Epidermal melanocyte (primary cell): ENCODE measurements at regions not wholly inside any gene's neighbourhood (a gene's known extent, or its start where the extent isn't known, plus 50 kb on each side); places are given as distances from the start of the nearest gene placed in this dataset.

Source experiments
- DNase-seq: peaks from one replicate; pipeline ENCODE4 v3.0.0; 2011; ENCODE audit warnings: low spot score; ENCODE audit not compliant: insufficient read length

GRCh38 chr3:166257715-166258114, 420.5 kb upstream of the BCHE start:
- DNase-seq = no peak

- DNase-seq = no peak
These were observed 411.6 kb upstream of the BCHE start for GRCh38 chr3:166248784-166249183.

- no peak for DNase-seq
These were observed 406.3 kb upstream of the BCHE start for GRCh38 chr3:166243511-166243910.

- no peak for DNase-seq
These were observed 385.9 kb upstream of the BCHE start for GRCh38 chr3:166223120-166223519.

GRCh38 chr3:166211451-166211850, 374.2 kb upstream of the BCHE start:
- no peak for DNase-seq

- DNase-seq = no peak
These were observed 372.5 kb upstream of the BCHE start for GRCh38 chr3:166209701-166210100.

- DNase-seq = no peak
These were observed 367.9 kb upstream of the BCHE start for GRCh38 chr3:166205158-166205557.

GRCh38 chr3:166201476-166201875, 364.3 kb upstream of the BCHE start:
- no peak for DNase-seq

- no peak for DNase-seq
These were observed 362.3 kb upstream of the BCHE start for GRCh38 chr3:166199491-166199890.

- DNase-seq = no peak
These were observed 358.6 kb upstream of the BCHE start for GRCh38 chr3:166195808-166196207.

- DNase-seq = no peak
These were observed 354.2 kb upstream of the BCHE start for GRCh38 chr3:166191411-166191810.

GRCh38 chr3:166190360-166190759, 353.1 kb upstream of the BCHE start:
- no peak for DNase-seq

- no peak for DNase-seq
These were observed 350.0 kb upstream of the BCHE start for GRCh38 chr3:166187237-166187636.

- DNase-seq = no peak
These were observed 348.8 kb upstream of the BCHE start for GRCh38 chr3:166186003-166186402.

GRCh38 chr3:166177130-166177529, 339.9 kb upstream of the BCHE start:
- DNase-seq = no peak

- no peak for DNase-seq
These were observed 334.5 kb upstream of the BCHE start for GRCh38 chr3:166171695-166172094.

- no peak for DNase-seq
These were observed 332.5 kb upstream of the BCHE start for GRCh38 chr3:166169681-166170080.

- no peak for DNase-seq
These were observed 290.7 kb upstream of the BCHE start for GRCh38 chr3:166127969-166128368.

GRCh38 chr3:166125179-166125578, 288.0 kb upstream of the BCHE start:
- no peak for DNase-seq

GRCh38 chr3:166123576-166123975, 286.4 kb upstream of the BCHE start:
- DNase-seq = no peak

GRCh38 chr3:166123088-166123487, 285.9 kb upstream of the BCHE start:
- no peak for DNase-seq

GRCh38 chr3:166118049-166118448, 280.8 kb upstream of the BCHE start:
- no peak for DNase-seq

GRCh38 chr3:166114448-166114847, 277.2 kb upstream of the BCHE start:
- no peak for DNase-seq

GRCh38 chr3:166111562-166111961, 274.3 kb upstream of the BCHE start:
- no peak for DNase-seq
